Stimulated activated CD8-positive, alpha-beta memory T cell treated with anti-CD3 and anti-CD28 coated beads, Interleukin-12 subunit alpha, Interleukin-12 subunit beta, amount 100 ng/mL, for 24 hours (primary cell): ENCODE measurements at regions not wholly inside any gene's neighbourhood (a gene's known extent, or its start where the extent isn't known, plus 50 kb on each side); places are given as distances from the start of the nearest gene placed in this dataset.

Experiments
- DNase-seq: peaks from one replicate; pipeline ENCODE4 v3.0.0-alpha.2; 2020; ENCODE audit errors: extremely low read depth

- no peak for DNase-seq
Measured at GRCh38 chr10:75294518-75294865, 58.7 kb upstream of the COMTD1 start.

DNA sequence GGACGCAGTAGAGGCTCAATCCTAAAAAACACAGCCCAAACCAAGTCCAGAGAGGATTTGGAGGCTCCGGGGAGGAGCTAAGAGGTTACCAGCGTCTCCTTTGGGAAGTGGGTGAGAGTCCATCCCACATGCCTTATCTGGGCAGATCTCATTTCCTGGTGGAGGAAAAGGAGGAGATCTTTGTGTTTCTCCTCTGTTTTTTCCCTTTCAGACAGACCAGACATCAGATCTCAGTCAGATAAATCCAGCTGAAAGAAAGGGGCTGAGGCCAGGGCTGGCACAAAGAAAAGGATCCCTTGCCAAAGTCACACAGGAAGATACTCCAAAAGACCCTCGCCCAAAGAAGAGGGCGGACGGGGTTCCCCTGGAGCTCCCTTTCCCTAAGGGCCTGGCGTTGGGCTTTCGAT is 58.3 kb upstream of the COMTD1 start:
- no peak for DNase-seq

- DNase-seq = no peak
Measured at GRCh38 chr10:75293446-75293820, 57.7 kb upstream of the COMTD1 start.

GRCh38 chr10:75292794-75293445 is 57.2 kb upstream of the COMTD1 start:
- DNase-seq = no peak

DNA sequence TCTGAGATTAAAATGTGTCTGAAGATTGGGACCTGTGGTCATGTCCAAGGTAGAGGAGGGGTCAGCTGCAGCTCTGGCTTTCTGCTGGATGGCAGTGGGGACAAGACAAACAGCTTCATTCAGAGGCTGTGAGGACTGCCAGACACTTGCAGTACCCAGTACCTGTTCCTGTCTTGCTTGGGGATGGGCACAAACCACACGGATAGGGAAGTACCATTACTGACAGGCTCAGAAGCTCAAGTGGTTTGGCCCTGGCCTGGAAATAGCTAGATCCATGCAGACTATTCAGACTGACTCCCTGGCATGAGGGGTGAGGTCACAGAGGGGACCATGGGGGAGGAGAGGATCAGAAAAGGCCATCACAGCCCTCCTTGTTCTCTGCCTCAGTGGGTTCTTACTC is 56.0 kb upstream of the COMTD1 start:
- no peak for DNase-seq

DNA sequence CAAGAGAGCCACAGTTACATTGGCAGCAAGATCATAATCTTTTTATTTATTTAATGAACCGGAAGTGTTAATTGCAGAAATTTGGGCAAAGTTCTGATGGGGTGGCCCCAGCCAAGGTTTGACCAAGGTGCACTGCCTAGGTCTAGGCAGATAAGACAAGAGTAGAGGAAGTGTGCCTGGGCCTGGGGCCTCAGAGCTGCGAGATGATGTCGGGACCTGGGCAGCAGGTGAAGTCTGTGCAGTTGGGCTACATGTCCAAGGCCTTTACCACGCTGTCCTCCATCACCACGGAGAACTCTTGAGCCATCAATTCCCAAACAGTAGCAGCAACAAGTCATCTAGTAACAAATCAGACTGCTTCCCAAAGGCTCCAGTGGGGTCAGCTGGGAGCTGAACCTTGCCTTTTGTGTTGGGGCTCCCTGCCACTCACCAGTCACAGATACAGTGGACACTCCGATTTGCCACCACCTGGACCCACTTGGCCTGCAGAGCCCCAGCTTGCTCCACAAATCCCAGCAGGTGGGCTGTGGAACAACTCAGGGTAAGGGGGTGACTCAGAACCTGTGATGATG is 52.5 kb upstream of the COMTD1 start:
- no peak for DNase-seq

DNA sequence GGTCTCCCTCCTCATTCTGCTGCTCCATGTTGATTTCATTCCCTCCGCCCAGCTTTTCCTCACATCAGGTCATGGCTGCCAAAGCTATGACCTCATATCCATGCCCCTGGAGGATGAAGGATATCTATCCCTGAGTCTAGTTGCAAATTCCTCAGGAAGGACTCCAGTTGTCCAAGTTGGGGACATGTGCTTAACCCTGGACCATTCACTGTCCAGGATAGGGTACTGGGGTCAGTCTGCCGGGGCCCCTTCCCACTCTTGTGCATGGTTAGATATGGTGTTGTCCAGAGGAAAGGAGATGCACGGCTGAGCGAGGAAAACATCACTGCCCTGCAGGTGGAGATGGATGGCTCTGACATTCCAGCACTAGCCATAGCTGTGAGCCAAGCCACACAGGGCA is 51.9 kb upstream of the COMTD1 start:
- DNase-seq = no peak

DNA sequence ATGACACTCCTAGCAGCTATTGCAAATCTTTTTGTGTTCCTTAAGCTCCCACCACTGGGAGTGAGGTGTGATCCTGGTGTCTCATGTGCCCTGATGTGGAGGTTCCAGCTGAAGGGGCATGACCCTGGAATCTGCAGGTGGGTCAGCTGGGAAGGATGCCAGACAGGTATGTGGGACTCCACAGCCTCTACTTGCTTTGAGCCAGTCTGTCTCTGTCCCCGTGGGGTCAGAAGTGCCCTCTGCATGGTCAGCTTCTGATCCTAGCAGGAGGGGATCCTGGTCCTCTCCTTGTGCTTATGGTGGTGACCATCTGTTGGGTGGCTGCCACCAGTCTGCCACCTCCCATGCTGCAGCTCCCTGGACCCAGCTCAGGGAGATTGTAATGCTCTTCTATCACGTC is 51.1 kb upstream of the COMTD1 start:
- DNase-seq = no peak
